ENCODE measurements at regions not wholly inside any gene's neighbourhood (a gene's known extent, or its start where the extent isn't known, plus 50 kb on each side); places are given as distances from the start of the nearest gene placed in this dataset.

GRCh38 chr18:46289463-46289862 is 185.3 kb downstream of the HAUS1 start:
- Histone ChIP-seq H3K9me2 (replicated peaks; ENCODE audit: control insufficient read depth, low read length) (no peaks in the 10 kb centered on the region), H3K36me3 (ENCODE audit: control insufficient read depth, low read length) (no peaks in the 10 kb centered on the region), H4K20me1 (ENCODE audit: control insufficient read depth, insufficient read depth, low read depth, low read length) (no peaks in the 10 kb centered on the region), H3K27ac (ENCODE audit: low read depth, low read length) (no peak overlapping the region), H3F3A (ENCODE audit: control insufficient read depth, insufficient read depth) (no peaks in the 10 kb centered on the region), H3K79me2 (ENCODE audit: control insufficient read depth, low read length) (no peaks in the 10 kb centered on the region), H3K9me3 (ENCODE audit: control insufficient read depth, insufficient read depth, low read length) (no peaks in the 10 kb centered on the region), H3K4me3 (ENCODE audit: low read length) (no peak overlapping the region), H3K4me1 (ENCODE audit: control insufficient read depth, low read length) (no peaks in the 10 kb centered on the region), H3K27me3 (ENCODE audit: control insufficient read depth, low read length) (peaks cover 3% of the 10 kb centered on the region; the same call in 1 of the 2 replicates), H3K4me2 (ENCODE audit: low read length) (no peak overlapping the region)
- TF ChIP-seq EZH2phosphoT487 (IDR thresholded peaks at IDR 0.05; ENCODE audit: borderline replicate concordance, low read length) (no peak), CTCF (IDR thresholded peaks at IDR 0.05; ENCODE audit: low read depth, low read length, poor library complexity, severe bottlenecking) (no peak)

- Histone ChIP-seq H3K36me3 (ENCODE audit: control insufficient read depth, low read length) (no peaks in the 10 kb centered on the region), H3K9me3 (ENCODE audit: control insufficient read depth, insufficient read depth, low read length) (no peaks in the 10 kb centered on the region), H3F3A (ENCODE audit: control insufficient read depth, insufficient read depth) (no peaks in the 10 kb centered on the region), H3K4me1 (ENCODE audit: control insufficient read depth, low read length) (no peaks in the 10 kb centered on the region), H3K4me3 (ENCODE audit: low read length) (no peak overlapping the region), H3K27me3 (ENCODE audit: control insufficient read depth, low read length) (0 out of 2 replicates have a peak, but pooled peaks cover 3% of the 10 kb centered on the region), H3K9me2 (replicated peaks; ENCODE audit: control insufficient read depth, low read length) (no peaks in the 10 kb centered on the region), H3K79me2 (ENCODE audit: control insufficient read depth, low read length) (no peaks in the 10 kb centered on the region), H3K4me2 (ENCODE audit: low read length) (no peak overlapping the region), H4K20me1 (ENCODE audit: control insufficient read depth, insufficient read depth, low read depth, low read length) (no peaks in the 10 kb centered on the region), H3K27ac (ENCODE audit: low read depth, low read length) (no peak overlapping the region)
- no peak for TF ChIP-seq CTCF (IDR thresholded peaks at IDR 0.05; ENCODE audit: low read depth, low read length, poor library complexity, severe bottlenecking)
Observed at GRCh38 chr18:46289931-46290330, 185.7 kb downstream of the HAUS1 start.

- no peaks in the 10 kb centered on the region for H3K4me1 ChIP-seq (ENCODE audit: control insufficient read depth, low read length)
- H3K79me2 ChIP-seq (ENCODE audit: control insufficient read depth, low read length): no peaks in the 10 kb centered on the region
- H3K4me3 ChIP-seq (ENCODE audit: low read length): no peak overlapping the region
- H3K27me3 ChIP-seq (ENCODE audit: control insufficient read depth, low read length): 0 out of 2 replicates have a peak, but pooled peaks cover 3% of the 10 kb centered on the region
- no peak for TF ChIP-seq EZH2phosphoT487 (IDR thresholded peaks at IDR 0.05; ENCODE audit: borderline replicate concordance, low read length)
- H3K4me2 ChIP-seq (ENCODE audit: low read length): no peak overlapping the region
- no peaks in the 10 kb centered on the region for H3K9me2 ChIP-seq (replicated peaks; ENCODE audit: control insufficient read depth, low read length)
- H3K36me3 ChIP-seq (ENCODE audit: control insufficient read depth, low read length): no peaks in the 10 kb centered on the region
- no peaks in the 10 kb centered on the region for H3K9me3 ChIP-seq (ENCODE audit: control insufficient read depth, insufficient read depth, low read length)
- H4K20me1 ChIP-seq (ENCODE audit: control insufficient read depth, insufficient read depth, low read depth, low read length): no peaks in the 10 kb centered on the region
- H3F3A ChIP-seq (ENCODE audit: control insufficient read depth, insufficient read depth): no peaks in the 10 kb centered on the region
- no peak overlapping the region for H3K27ac ChIP-seq (ENCODE audit: low read depth, low read length)
Observed at GRCh38 chr18:46290440-46291020, 186.3 kb downstream of the HAUS1 start.

GRCh38 chr18:46291149-46291548 is 187.0 kb downstream of the HAUS1 start:
- no peaks in the 10 kb centered on the region for H4K20me1 ChIP-seq (ENCODE audit: control insufficient read depth, insufficient read depth, low read depth, low read length)
- H3K27ac ChIP-seq (ENCODE audit: low read depth, low read length): no peak overlapping the region
- no peak overlapping the region for H3K4me2 ChIP-seq (ENCODE audit: low read length)
- TF ChIP-seq CTCF (IDR thresholded peaks at IDR 0.05; ENCODE audit: low read depth, low read length, poor library complexity, severe bottlenecking): no peak
- TF ChIP-seq EZH2phosphoT487 (IDR thresholded peaks at IDR 0.05; ENCODE audit: borderline replicate concordance, low read length): no peak
- 0 out of 2 replicates have a peak, but pooled peaks cover 3% of the 10 kb centered on the region for H3K27me3 ChIP-seq (ENCODE audit: control insufficient read depth, low read length)
- H3K4me3 ChIP-seq (ENCODE audit: low read length): no peak overlapping the region
- no peaks in the 10 kb centered on the region for H3K79me2 ChIP-seq (ENCODE audit: control insufficient read depth, low read length)
- H3F3A ChIP-seq (ENCODE audit: control insufficient read depth, insufficient read depth): no peaks in the 10 kb centered on the region
- H3K9me3 ChIP-seq (ENCODE audit: control insufficient read depth, insufficient read depth, low read length): no peaks in the 10 kb centered on the region
- H3K9me2 ChIP-seq (replicated peaks; ENCODE audit: control insufficient read depth, low read length): no peaks in the 10 kb centered on the region
- no peaks in the 10 kb centered on the region for H3K36me3 ChIP-seq (ENCODE audit: control insufficient read depth, low read length)
- no peaks in the 10 kb centered on the region for H3K4me1 ChIP-seq (ENCODE audit: control insufficient read depth, low read length)

Data from DOHH2 (cell line).